ENCODE measurements at regions not wholly inside any gene's neighbourhood (a gene's known extent, or its start where the extent isn't known, plus 50 kb on each side); places are given as distances from the start of the nearest gene placed in this dataset.

- TF ChIP-seq POLR2AphosphoS5 (IDR thresholded peaks at IDR 0.05; ENCODE audit: low read depth, low read length) (no peak), SIN3A (IDR thresholded peaks at IDR 0.05; ENCODE audit: borderline replicate concordance, insufficient read depth, low read length) (no peak)
Observed at GRCh38 chr4:186812592-186812991, 88.9 kb upstream of the FAT1 start.
